ENCODE measurements at regions not wholly inside any gene's neighbourhood (a gene's known extent, or its start where the extent isn't known, plus 50 kb on each side); places are given as distances from the start of the nearest gene placed in this dataset.
"Not testable (repeated sequence)": the region's sequence is repeated elsewhere in the genome, so short reads cannot be mapped to it uniquely, and the experiment has no call there.

DNA sequence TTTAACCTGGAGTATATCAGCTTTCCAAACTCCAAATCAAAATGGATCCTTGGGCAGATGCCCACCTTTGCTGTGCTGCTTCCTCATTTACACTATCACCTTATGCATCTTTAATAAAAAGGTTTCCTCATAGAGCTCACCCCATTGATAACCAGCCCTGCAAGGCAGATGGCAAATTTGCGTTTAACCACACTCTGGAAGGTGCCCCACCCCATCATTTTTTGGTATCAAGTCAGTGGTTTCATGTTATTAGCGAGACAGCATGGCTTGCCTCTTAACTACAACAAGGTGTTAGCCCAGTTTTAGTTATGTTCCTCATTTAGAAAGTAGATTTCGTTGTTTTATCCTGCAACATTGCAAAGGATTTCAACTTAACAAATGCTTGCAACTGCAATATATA, 214.0 kb upstream of the WDFY3 start:
- TF ChIP-seq, protein P1, sequence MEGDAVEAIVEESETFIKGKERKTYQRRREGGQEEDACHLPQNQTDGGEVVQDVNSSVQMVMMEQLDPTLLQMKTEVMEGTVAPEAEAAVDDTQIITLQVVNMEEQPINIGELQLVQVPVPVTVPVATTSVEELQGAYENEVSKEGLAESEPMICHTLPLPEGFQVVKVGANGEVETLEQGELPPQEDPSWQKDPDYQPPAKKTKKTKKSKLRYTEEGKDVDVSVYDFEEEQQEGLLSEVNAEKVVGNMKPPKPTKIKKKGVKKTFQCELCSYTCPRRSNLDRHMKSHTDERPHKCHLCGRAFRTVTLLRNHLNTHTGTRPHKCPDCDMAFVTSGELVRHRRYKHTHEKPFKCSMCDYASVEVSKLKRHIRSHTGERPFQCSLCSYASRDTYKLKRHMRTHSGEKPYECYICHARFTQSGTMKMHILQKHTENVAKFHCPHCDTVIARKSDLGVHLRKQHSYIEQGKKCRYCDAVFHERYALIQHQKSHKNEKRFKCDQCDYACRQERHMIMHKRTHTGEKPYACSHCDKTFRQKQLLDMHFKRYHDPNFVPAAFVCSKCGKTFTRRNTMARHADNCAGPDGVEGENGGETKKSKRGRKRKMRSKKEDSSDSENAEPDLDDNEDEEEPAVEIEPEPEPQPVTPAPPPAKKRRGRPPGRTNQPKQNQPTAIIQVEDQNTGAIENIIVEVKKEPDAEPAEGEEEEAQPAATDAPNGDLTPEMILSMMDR (IDR thresholded peaks at IDR 0.05; ENCODE audit: poor library complexity, severe bottlenecking), result no peak
- DNase-seq (ENCODE audit: low spot score) (no peak), ATAC-seq (ENCODE audit: low read depth) (no peak)
- no peaks in the 10 kb centered on the region for H3K27me3 ChIP-seq (ENCODE audit: insufficient read depth, poor library complexity, severe bottlenecking)
- H3K9me3 ChIP-seq (ENCODE audit: severe bottlenecking), result no peaks in the 10 kb centered on the region
- no peak overlapping the region for H3K27ac ChIP-seq (ENCODE audit: poor library complexity, severe bottlenecking)
- H3K36me3 ChIP-seq (ENCODE audit: low read depth), result no peaks in the 10 kb centered on the region
- no peaks in the 10 kb centered on the region for H3K4me1 ChIP-seq (ENCODE audit: insufficient read depth, poor library complexity, severe bottlenecking)
- no peak overlapping the region for H3K4me3 ChIP-seq (ENCODE audit: severe bottlenecking)

DNA sequence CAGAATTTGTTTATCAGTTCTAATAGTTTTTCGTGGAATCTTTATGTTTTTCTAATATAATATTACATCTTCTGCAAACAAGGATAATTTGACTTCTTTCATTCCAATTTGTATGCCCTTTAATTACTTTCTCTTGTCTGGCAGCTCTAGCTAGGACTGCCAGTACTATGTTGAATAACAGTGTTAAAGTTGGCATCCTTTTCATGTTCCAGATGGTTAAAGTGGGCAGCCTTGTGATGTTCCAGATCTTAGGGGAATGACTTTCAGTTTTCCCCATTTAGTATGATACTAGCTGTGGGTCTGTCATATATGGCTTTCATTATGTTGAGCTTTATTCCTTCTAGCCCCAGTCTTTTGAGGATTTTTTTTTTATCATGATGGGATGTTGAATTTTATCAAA, 220.6 kb upstream of the WDFY3 start:
- H3K27me3 ChIP-seq (ENCODE audit: insufficient read depth, poor library complexity, severe bottlenecking), result no peaks in the 10 kb centered on the region
- no peak overlapping the region for H3K27ac ChIP-seq (ENCODE audit: poor library complexity, severe bottlenecking)
- TF ChIP-seq, protein P1 (IDR thresholded peaks at IDR 0.05; ENCODE audit: poor library complexity, severe bottlenecking), result no peak
- no peaks in the 10 kb centered on the region for H3K36me3 ChIP-seq (ENCODE audit: low read depth)
- no peaks in the 10 kb centered on the region for H3K4me1 ChIP-seq (ENCODE audit: insufficient read depth, poor library complexity, severe bottlenecking)
- H3K4me3 ChIP-seq (ENCODE audit: severe bottlenecking), result no peak overlapping the region
- ATAC-seq (ENCODE audit: low read depth), result no peak
- no peaks in the 10 kb centered on the region for H3K9me3 ChIP-seq (ENCODE audit: severe bottlenecking)
- no peak for DNase-seq (ENCODE audit: low spot score)

DNA sequence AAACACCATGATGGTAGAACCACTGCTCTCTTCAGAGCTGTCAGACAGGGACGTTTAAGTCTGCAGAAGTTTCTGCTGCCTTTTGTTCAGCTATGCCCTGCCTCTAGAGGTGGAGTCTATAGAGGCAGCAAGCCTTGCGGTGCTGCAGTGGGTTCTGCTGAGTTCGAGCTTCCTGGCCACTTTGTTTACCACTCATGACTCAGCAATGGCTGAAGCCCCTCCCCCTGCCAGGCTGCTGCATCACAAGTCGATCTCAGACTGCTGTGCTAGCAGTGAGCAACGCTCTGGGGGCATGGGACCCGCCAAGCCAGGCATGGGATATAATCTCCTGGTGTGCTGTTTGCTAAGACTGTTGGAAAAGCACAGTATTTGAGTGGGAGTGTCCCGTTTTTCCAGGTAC, 229.5 kb upstream of the WDFY3 start:
- H3K27me3 ChIP-seq (ENCODE audit: insufficient read depth, poor library complexity, severe bottlenecking); H3K36me3 ChIP-seq (ENCODE audit: low read depth); H3K4me1 ChIP-seq (ENCODE audit: insufficient read depth, poor library complexity, severe bottlenecking); DNase-seq (ENCODE audit: low spot score); H3K4me3 ChIP-seq (ENCODE audit: severe bottlenecking); H3K9me3 ChIP-seq (ENCODE audit: severe bottlenecking); H3K27ac ChIP-seq (ENCODE audit: poor library complexity, severe bottlenecking); ATAC-seq (ENCODE audit: low read depth): not testable (repeated sequence)

DNA sequence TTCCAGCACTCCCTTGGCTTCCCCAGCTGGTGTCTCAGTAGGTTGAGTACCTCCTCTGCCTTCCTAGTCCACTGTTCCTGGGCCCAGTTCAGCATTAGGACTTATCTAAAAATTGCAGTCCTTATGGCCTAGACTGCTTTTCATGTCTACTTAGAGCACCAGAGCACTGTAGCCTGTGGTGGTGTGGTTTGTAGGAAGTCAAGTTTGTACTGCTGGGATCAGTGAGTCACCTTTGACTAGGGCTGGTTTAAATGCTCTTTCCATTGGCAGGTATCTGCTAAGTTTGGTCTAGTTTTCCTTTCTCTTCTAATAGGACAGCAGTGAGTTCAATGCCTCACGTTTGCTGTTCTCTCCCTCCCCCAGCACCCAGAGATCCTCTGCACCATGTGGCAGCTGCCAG, 233.6 kb upstream of the WDFY3 start:
- peak; percentile 73; the same call in 2 of the 3 replicates for ATAC-seq (ENCODE audit: low read depth)
- TF ChIP-seq, protein P1 (IDR thresholded peaks at IDR 0.05; ENCODE audit: poor library complexity, severe bottlenecking), result no peak
- DNase-seq (ENCODE audit: low spot score), result no peak
- H3K9me3 ChIP-seq (ENCODE audit: severe bottlenecking), result no peaks in the 10 kb centered on the region
- no peak overlapping the region for H3K27ac ChIP-seq (ENCODE audit: poor library complexity, severe bottlenecking)
- H3K27me3 ChIP-seq (ENCODE audit: insufficient read depth, poor library complexity, severe bottlenecking), result no peaks in the 10 kb centered on the region
- no peaks in the 10 kb centered on the region for H3K36me3 ChIP-seq (ENCODE audit: low read depth)
- H3K4me1 ChIP-seq (ENCODE audit: insufficient read depth, poor library complexity, severe bottlenecking), result no peaks in the 10 kb centered on the region
- no peak overlapping the region for H3K4me3 ChIP-seq (ENCODE audit: severe bottlenecking)

DNA sequence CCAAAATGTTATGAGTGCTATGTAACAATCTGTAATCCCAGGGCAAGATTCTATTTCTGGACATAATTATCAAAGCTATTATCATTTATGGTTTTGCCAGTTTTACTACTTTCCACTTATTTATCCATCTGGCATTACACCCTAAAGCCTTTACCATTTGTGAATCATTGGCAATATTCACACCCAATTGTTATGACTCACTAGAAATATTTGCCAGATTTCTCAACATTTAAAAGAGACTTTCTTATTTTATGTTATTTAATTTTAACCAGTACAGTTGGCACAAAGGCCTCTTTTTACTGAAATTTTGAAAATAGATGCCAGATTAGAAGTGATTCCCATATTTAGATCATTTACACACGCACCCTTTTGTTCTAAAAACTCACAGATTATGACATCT, 242.7 kb upstream of the WDFY3 start:
- TF ChIP-seq, protein P1 (IDR thresholded peaks at IDR 0.05; ENCODE audit: poor library complexity, severe bottlenecking), result no peak
- Histone ChIP-seq H3K9me3 (ENCODE audit: severe bottlenecking) (peaks cover 2% of the 10 kb centered on the region), H3K27ac (ENCODE audit: poor library complexity, severe bottlenecking) (no peak overlapping the region), H3K4me1 (ENCODE audit: insufficient read depth, poor library complexity, severe bottlenecking) (peaks cover 18% of the 10 kb centered on the region), H3K4me3 (ENCODE audit: severe bottlenecking) (no peak overlapping the region), H3K36me3 (ENCODE audit: low read depth) (no peaks in the 10 kb centered on the region), H3K27me3 (ENCODE audit: insufficient read depth, poor library complexity, severe bottlenecking) (no peaks in the 10 kb centered on the region)
- ATAC-seq (ENCODE audit: low read depth) (peak; percentile 63), DNase-seq (ENCODE audit: low spot score) (no peak)
